Esophagus muscularis mucosa (tissue), 4 donors: ENCODE measurements at regions not wholly inside any gene's neighbourhood (a gene's known extent, or its start where the extent isn't known, plus 50 kb on each side); places are given as distances from the start of the nearest gene placed in this dataset.

Source experiments
- DNase-seq: peaks from one replicate; pipeline ENCODE4 v3.0.0-alpha.2; 2017; ENCODE audit errors: extremely low spot score
- H3K27ac ChIP-seq, 4 donors: fragments of 200-600 bp; sonication (generic); replicated peaks in 1 of 4; 1 replicate in 3 of 4; 2 replicates in 1 of 4; pipeline ENCODE4 v1.5.1; 2016 to 2019; ENCODE audit warnings: mild to moderate bottlenecking in 1 of 4
- H3K27me3 ChIP-seq, 4 donors: fragments of 200-600 bp; sonication (generic); one replicate each; pipeline versions ENCODE4 v1.5.1 to v1.6.0; 2016 to 2019
- H3K36me3 ChIP-seq, 4 donors: fragments of 200-600 bp; sonication (generic); one replicate each; pipeline ENCODE4 v1.5.1; 2016 to 2019
- H3K4me1 ChIP-seq, 4 donors: fragments of 200-600 bp; sonication (generic); one replicate each; pipeline ENCODE4 v1.5.1; 2016 to 2019
- H3K4me3 ChIP-seq, 4 donors: fragments of 200-600 bp; sonication (generic); 1 replicate in 2 of 4; 2 replicates in 2 of 4; pipeline ENCODE4 v1.5.1; 2016 to 2019; ENCODE audit warnings: mild to moderate bottlenecking in 4 of 4, moderate library complexity in 1 of 4
- H3K9me3 ChIP-seq, 4 donors: fragments of 200-600 bp; sonication (generic); 1 replicate in 3 of 4; 2 replicates in 1 of 4; pipeline ENCODE4 v1.5.1; 2016 to 2019
- EP300 ChIP-seq: sonication (generic); formaldehyde crosslinking; IDR thresholded peaks from one replicate; pipeline ENCODE4 v1.6.1; 2017; ENCODE audit warnings: antibody characterized with exemption
- POLR2A ChIP-seq: fragments of 450-650 bp; IDR thresholded peaks from one replicate; pipeline ENCODE4 v1.6.1; 2017; ENCODE audit warnings: antibody characterized with exemption, moderate library complexity, mild to moderate bottlenecking, low read depth
- POLR2AphosphoS5 ChIP-seq, 2 donors: sonication (generic); formaldehyde crosslinking; IDR thresholded peaks; one replicate each; pipeline ENCODE4 v1.6.1; 2017; ENCODE audit warnings: antibody characterized with exemption in 2 of 2
- WGBS: methylation state at CpG from one replicate; pipeline ENCODE4 v1.1.5; 2018; 5-methylcytosine and 5-hydroxymethylcytosine counted together
- intact Hi-C: fragments of 100-400 bp; cut with DNase I; formaldehyde crosslinking; loops from one replicate; pipeline ENCODE4 v1.15.1; 2023
- TF ChIP-seq, protein P1 (sequence below), 3 experiments: fragments of 200-600 bp in 2 of 3; fragments of 450-650 bp in 1 of 3; sonication (generic) in 2 of 3; IDR thresholded peaks; one replicate each; pipeline ENCODE4 v1.5.1; 2017 to 2019; ENCODE audit warnings: antibody characterized with exemption in 3 of 3, mild to moderate bottlenecking in 2 of 3, moderate library complexity in 1 of 3

DNA sequence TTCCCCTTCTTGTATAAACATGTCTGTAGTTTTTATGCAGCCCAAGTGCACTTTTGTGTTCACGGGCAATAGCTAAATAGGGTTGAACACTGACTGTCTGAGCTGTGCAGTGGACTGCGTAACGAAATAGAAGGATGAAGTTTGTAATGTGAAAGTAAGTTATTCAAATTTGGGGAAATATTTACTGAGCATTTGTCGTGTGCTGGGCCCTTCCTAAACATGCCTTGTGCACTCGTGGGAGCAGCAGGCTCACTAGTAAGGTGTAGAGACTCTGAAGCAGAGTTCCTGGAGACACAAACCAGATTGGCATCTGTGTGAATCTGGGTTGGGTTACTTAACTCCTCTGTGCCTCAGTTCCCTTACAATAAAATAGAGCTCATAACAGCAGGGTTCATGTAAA, 51.7 kb upstream of the C1QTNF7 start:
- intact Hi-C loops: no loop called here
- H3K27me3 ChIP-seq: no peaks in the 10 kb centered on the region
- no peak overlapping the region for H3K4me3 ChIP-seq
- WGBS: 74% methylated on average over 5 of the region's 5 CpGs
- no peak for DNase-seq
- H3K9me3 ChIP-seq: no peaks in the 10 kb centered on the region
- H3K4me1 ChIP-seq: peaks cover 0 to 22% (median 18%) of the 10 kb centered on the region in 4 donors
- no peaks in the 10 kb centered on the region for H3K36me3 ChIP-seq
- TF ChIP-seq POLR2A (no peak), EP300 (no peak), POLR2AphosphoS5 (IDR thresholded peaks at IDR 0.05) (no peak)
- TF ChIP-seq, protein P1, sequence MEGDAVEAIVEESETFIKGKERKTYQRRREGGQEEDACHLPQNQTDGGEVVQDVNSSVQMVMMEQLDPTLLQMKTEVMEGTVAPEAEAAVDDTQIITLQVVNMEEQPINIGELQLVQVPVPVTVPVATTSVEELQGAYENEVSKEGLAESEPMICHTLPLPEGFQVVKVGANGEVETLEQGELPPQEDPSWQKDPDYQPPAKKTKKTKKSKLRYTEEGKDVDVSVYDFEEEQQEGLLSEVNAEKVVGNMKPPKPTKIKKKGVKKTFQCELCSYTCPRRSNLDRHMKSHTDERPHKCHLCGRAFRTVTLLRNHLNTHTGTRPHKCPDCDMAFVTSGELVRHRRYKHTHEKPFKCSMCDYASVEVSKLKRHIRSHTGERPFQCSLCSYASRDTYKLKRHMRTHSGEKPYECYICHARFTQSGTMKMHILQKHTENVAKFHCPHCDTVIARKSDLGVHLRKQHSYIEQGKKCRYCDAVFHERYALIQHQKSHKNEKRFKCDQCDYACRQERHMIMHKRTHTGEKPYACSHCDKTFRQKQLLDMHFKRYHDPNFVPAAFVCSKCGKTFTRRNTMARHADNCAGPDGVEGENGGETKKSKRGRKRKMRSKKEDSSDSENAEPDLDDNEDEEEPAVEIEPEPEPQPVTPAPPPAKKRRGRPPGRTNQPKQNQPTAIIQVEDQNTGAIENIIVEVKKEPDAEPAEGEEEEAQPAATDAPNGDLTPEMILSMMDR (IDR thresholded peaks at IDR 0.05): no peak
- H3K27ac ChIP-seq: peak overlapping the region in 3 of 4 donors; percentile 3 to 55 (median 5)

DNA sequence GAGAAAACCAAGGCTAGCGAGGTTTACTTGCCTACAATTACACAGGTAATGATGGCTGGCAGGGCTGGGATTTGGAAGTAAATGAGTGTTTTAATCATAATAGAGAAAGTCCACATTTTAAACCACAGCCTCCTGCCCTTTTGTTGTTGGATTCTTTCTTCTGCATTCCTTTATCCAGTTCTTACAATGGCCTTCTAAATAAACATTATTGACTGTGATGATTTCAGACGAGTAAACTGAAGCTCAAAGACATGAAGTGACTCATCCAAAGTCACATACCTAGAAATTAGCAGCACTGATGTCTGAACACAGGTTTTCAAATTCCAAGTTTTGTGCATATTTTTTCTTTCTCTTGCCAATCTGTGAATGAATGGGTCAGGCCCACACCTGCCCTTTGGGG, 51.2 kb upstream of the C1QTNF7 start:
- Histone ChIP-seq H3K4me3 (no peak overlapping the region), H3K27me3 (no peaks in the 10 kb centered on the region), H3K36me3 (no peaks in the 10 kb centered on the region), H3K27ac (peak overlapping the region in 3 of 4 donors; percentile 3 to 55 (median 5)), H3K9me3 (no peaks in the 10 kb centered on the region), H3K4me1 (peaks cover 0 to 22% (median 18%) of the 10 kb centered on the region in 4 donors)
- no peak for DNase-seq
- intact Hi-C loops: no loop called here
- TF ChIP-seq, protein P1 (IDR thresholded peaks at IDR 0.05): no peak
- TF ChIP-seq POLR2AphosphoS5 (IDR thresholded peaks at IDR 0.05) (no peak), EP300 (no peak), POLR2A (no peak)
- WGBS: 74% methylated on average over 2 of the region's 2 CpGs
